ENCODE measurements at regions not wholly inside any gene's neighbourhood (a gene's known extent, or its start where the extent isn't known, plus 50 kb on each side); places are given as distances from the start of the nearest gene placed in this dataset.

- TF ChIP-seq REST (IDR thresholded peaks at IDR 0.05; ENCODE audit: insufficient read depth in 1 of 2, low read depth in 2 of 2, low read length in 2 of 2) (no peak), SIN3A (IDR thresholded peaks at IDR 0.05; ENCODE audit: borderline replicate concordance, insufficient read depth, low read length) (no peak), TAF1 (IDR thresholded peaks at IDR 0.05; ENCODE audit: borderline replicate concordance, insufficient read depth, low read length) (no peak)
These were observed 101.2 kb downstream of the SLC35B3 start for GRCh38 chr6:8334113-8334512.

All from PFSK-1 (cell line).